ENCODE measurements at regions not wholly inside any gene's neighbourhood (a gene's known extent, or its start where the extent isn't known, plus 50 kb on each side); places are given as distances from the start of the nearest gene placed in this dataset.

GRCh38 chr3:161977850-161978249, 481.2 kb downstream of the OTOL1 start:
- intact Hi-C loops (cut with micrococcal nuclease; ENCODE audit: unreplicated experiment) = no loop called here
- CTCF ChIA-PET = no interaction called here

GRCh38 chr3:161987933-161988332, 491.3 kb downstream of the OTOL1 start:
- no peaks in the 10 kb centered on the region for H3K27me3 ChIP-seq (replicated peaks; ENCODE audit: insufficient read depth, low read depth, low read length, poor library complexity)
- ChIA-PET POLR2A (ENCODE audit: low non-redundant PET) (no interaction called here), CTCF (no interaction called here)
- BruUV-seq (replicated peaks) = no TSS peak
- H3K4me1 ChIP-seq (ENCODE audit: insufficient read depth, low read length, poor library complexity, severe bottlenecking) = peaks cover 18% of the 10 kb centered on the region
- H3K27ac ChIP-seq (ENCODE audit: low read depth, low read length, poor library complexity, severe bottlenecking) = no peak overlapping the region
- H3K36me3 ChIP-seq (ENCODE audit: insufficient read depth, low read length, poor library complexity, severe bottlenecking) = no peaks in the 10 kb centered on the region
- no peaks in the 10 kb centered on the region for H3K9me3 ChIP-seq (ENCODE audit: low read depth, low read length, poor library complexity, severe bottlenecking)
- no peak for TF ChIP-seq EZH2 (IDR thresholded peaks at IDR 0.05; ENCODE audit: borderline replicate concordance, low read depth, low read length, poor library complexity, severe bottlenecking)
- H3K4me3 ChIP-seq (ENCODE audit: low read depth, low read length, poor library complexity, severe bottlenecking) = no peak overlapping the region
- intact Hi-C loops (cut with micrococcal nuclease; ENCODE audit: unreplicated experiment) = no loop called here
- no peak for DNase-seq (ENCODE audit: low spot score)

More at GRCh38 chr3:161977850-161978249, 481.2 kb downstream of the OTOL1 start:
- BruUV-seq (replicated peaks) = no TSS peak
- Histone ChIP-seq H3K9me3 (ENCODE audit: low read depth, low read length, poor library complexity, severe bottlenecking) (no peaks in the 10 kb centered on the region), H3K27me3 (replicated peaks; ENCODE audit: insufficient read depth, low read depth, low read length, poor library complexity) (no peaks in the 10 kb centered on the region), H3K36me3 (ENCODE audit: insufficient read depth, low read length, poor library complexity, severe bottlenecking) (no peaks in the 10 kb centered on the region), H3K4me1 (ENCODE audit: insufficient read depth, low read length, poor library complexity, severe bottlenecking) (peaks cover 4% of the 10 kb centered on the region), H3K4me3 (ENCODE audit: low read depth, low read length, poor library complexity, severe bottlenecking) (no peak overlapping the region), H3K27ac (ENCODE audit: low read depth, low read length, poor library complexity, severe bottlenecking) (no peak overlapping the region)
- no peak for DNase-seq (ENCODE audit: low spot score)
- POLR2A ChIA-PET (ENCODE audit: low non-redundant PET) = no interaction called here
- TF ChIP-seq CTCF (conservative IDR thresholded peaks at IDR 0.05; ENCODE audit: low read depth, low read length) (no peak), EZH2 (IDR thresholded peaks at IDR 0.05; ENCODE audit: borderline replicate concordance, low read depth, low read length, poor library complexity, severe bottlenecking) (no peak)

GRCh38 chr3:161989012-161989411, 492.4 kb downstream of the OTOL1 start:
- TF ChIP-seq EZH2 (IDR thresholded peaks at IDR 0.05; ENCODE audit: borderline replicate concordance, low read depth, low read length, poor library complexity, severe bottlenecking) (no peak), CTCF (conservative IDR thresholded peaks at IDR 0.05; ENCODE audit: low read depth, low read length) (no peak)
- BruUV-seq (replicated peaks) = no TSS peak
- POLR2A ChIA-PET (ENCODE audit: low non-redundant PET) = no interaction called here

GRCh38 chr3:161990036-161990435, 493.4 kb downstream of the OTOL1 start:
- no peak overlapping the region for H3K4me3 ChIP-seq (ENCODE audit: low read depth, low read length, poor library complexity, severe bottlenecking)
- POLR2A ChIA-PET (ENCODE audit: low non-redundant PET) = no interaction called here
- H3K36me3 ChIP-seq (ENCODE audit: insufficient read depth, low read length, poor library complexity, severe bottlenecking) = peaks cover 2% of the 10 kb centered on the region
- BruUV-seq (replicated peaks) = no TSS peak
- TF ChIP-seq EZH2 (IDR thresholded peaks at IDR 0.05; ENCODE audit: borderline replicate concordance, low read depth, low read length, poor library complexity, severe bottlenecking) (no peak), CTCF (conservative IDR thresholded peaks at IDR 0.05; ENCODE audit: low read depth, low read length) (no peak)
- peaks cover 18% of the 10 kb centered on the region for H3K4me1 ChIP-seq (ENCODE audit: insufficient read depth, low read length, poor library complexity, severe bottlenecking)
- intact Hi-C loops (cut with micrococcal nuclease; ENCODE audit: unreplicated experiment) = no loop called here
- H3K27me3 ChIP-seq (replicated peaks; ENCODE audit: insufficient read depth, low read depth, low read length, poor library complexity) = no peaks in the 10 kb centered on the region
- no peaks in the 10 kb centered on the region for H3K9me3 ChIP-seq (ENCODE audit: low read depth, low read length, poor library complexity, severe bottlenecking)
- H3K27ac ChIP-seq (ENCODE audit: low read depth, low read length, poor library complexity, severe bottlenecking) = no peak overlapping the region
- no peak for DNase-seq (ENCODE audit: low spot score)
- CTCF ChIA-PET = no interaction called here

More at GRCh38 chr3:161989012-161989411, 492.4 kb downstream of the OTOL1 start:
- DNase-seq (ENCODE audit: low spot score) = no peak
- Histone ChIP-seq H3K27ac (ENCODE audit: low read depth, low read length, poor library complexity, severe bottlenecking) (no peak overlapping the region), H3K36me3 (ENCODE audit: insufficient read depth, low read length, poor library complexity, severe bottlenecking) (peaks cover 2% of the 10 kb centered on the region), H3K9me3 (ENCODE audit: low read depth, low read length, poor library complexity, severe bottlenecking) (no peaks in the 10 kb centered on the region), H3K4me3 (ENCODE audit: low read depth, low read length, poor library complexity, severe bottlenecking) (no peak overlapping the region), H3K27me3 (replicated peaks; ENCODE audit: insufficient read depth, low read depth, low read length, poor library complexity) (no peaks in the 10 kb centered on the region), H3K4me1 (ENCODE audit: insufficient read depth, low read length, poor library complexity, severe bottlenecking) (peaks cover 18% of the 10 kb centered on the region)
- intact Hi-C loops (cut with micrococcal nuclease; ENCODE audit: unreplicated experiment) = no loop called here
- CTCF ChIA-PET = no interaction called here

Data from A673 (cell line).